T-helper 2 cell (primary cell): ENCODE measurements at regions not wholly inside any gene's neighbourhood (a gene's known extent, or its start where the extent isn't known, plus 50 kb on each side); places are given as distances from the start of the nearest gene placed in this dataset.
A peak's percentile ranks its signal among the peaks of the same experiment; 100 is the strongest.

Experiments used
- DNase-seq, 5 experiments: peaks; one replicate each; pipeline versions ENCODE4 v3.0.0 to v3.0.0-alpha.2; 2012 to 2022

GRCh38 chr2:2706306-2706705 is 375.2 kb upstream of the MYT1L start:
- DNase-seq, result no peak

GRCh38 chr2:2705871-2706270 is 374.8 kb upstream of the MYT1L start:
- no peak for DNase-seq

DNA sequence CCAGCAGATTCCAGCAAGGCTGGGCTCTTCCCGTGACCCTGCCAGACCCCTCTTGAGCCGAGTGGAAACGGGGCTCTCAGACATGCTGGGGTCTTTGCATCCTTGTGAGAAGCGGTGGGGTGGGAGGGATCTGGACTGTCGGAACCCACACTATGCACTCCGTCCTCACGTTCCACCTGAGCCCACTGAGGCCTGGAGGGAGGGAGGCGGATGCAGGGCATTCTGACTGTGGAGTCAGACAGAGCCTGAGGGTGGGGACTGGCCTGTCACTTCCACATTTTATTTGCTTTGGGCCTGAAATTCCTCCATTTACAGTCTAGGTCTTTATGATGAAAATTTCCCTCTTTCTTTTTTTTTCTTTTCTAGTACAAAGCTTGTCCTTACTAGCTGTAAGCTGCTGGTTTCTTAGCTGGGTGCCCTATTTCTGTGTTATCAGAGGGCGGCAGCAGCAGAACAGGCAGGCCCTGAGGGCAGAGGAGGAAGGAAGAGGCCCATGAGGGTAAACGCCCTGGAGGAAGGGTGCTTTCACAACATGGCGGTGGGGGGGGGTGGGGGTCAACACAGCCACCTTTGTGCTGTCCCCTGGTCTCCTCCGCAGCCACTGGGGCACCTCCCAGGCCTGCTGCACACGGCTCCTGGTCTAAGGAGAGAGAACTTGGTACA is 373.5 kb upstream of the MYT1L start:
- DNase-seq, result no peak

DNA sequence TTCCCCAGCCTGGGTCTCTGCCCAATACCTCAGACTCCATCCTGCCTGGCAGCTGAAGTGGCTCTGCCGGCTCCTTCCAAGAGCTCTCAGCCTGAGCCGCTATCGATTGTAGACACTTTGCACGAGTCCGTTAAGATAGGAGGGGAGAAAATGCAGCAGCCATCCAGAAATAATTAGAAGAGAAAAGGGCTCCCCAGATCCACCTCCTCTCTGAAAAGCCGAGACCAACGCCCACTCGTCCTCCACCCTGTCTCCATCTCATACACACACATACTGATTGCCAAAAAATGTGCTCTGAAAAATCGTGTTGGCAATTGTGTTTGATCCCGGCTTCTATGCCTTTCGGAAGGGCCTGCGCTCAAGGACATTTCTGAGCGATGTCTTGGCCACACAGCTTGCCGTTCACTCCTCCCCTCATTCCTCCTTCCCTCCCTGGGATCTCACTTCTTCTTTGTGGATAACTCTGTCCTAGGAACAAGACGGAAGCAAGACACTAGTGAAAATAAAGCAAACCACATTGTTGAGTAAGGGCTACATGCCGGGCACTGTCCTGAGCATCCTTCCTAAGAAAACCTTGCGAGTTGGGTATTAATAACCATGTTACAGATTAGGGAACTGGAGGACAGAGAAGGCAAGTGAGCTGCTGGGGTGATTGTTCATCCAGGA is 372.8 kb upstream of the MYT1L start:
- DNase-seq, result no peak

GRCh38 chr2:2703172-2703571 is 372.1 kb upstream of the MYT1L start:
- DNase-seq, result no peak

DNA sequence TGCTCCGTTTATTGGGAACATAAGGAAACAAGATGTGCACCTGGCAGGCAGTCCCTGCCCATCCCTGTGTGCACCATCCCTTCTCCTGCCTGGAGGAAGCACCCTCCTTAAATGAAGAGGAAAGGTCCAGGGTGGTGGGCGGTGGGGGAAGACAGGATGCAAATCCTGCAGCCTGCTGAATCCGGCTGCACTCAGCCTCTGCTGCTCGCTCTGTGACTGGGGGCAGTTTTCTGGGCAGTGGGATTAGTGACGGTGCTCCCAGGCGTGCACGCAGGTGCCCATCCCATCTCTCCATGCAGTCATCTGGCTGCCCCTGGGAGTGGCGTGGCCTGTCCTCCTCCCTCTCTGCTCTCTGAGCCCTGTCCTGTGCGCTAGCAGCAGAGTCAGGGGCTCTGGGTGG is 371.3 kb upstream of the MYT1L start:
- DNase-seq, result no peak

DNA sequence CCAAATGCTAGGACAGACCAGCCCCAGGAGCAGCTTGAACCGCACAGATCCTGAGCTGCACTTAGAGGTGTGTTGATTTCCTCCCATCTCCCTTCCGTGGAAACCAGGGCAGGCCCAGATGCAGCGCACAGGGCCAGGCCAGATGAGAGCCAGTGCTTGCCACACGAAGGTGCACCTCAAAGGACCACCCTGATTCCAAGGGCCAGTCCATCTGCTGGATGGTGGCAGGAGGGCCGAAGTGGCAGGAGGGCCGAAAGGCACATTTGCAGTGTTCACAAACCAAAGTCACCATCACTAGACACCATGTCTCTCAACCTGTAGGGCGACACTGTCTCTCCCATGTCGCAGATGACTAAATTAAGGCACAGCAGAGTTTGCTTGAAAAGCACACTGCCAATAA is 370.7 kb upstream of the MYT1L start:
- no peak for DNase-seq

GRCh38 chr2:2701176-2701781 is 370.2 kb upstream of the MYT1L start:
- no peak for DNase-seq

GRCh38 chr2:2699121-2699505 is 368.0 kb upstream of the MYT1L start:
- no peak for DNase-seq

GRCh38 chr2:2698182-2699120 is 367.4 kb upstream of the MYT1L start:
- peak in 1 of 5 experiments; percentile 11 for DNase-seq

- no peak for DNase-seq
These were observed 365.8 kb upstream of the MYT1L start for GRCh38 chr2:2696733-2697455.

- DNase-seq, result no peak
These were observed 365.2 kb upstream of the MYT1L start for GRCh38 chr2:2696325-2696724.

- DNase-seq, result no peak
These were observed 363.7 kb upstream of the MYT1L start for GRCh38 chr2:2694746-2695145.

DNA sequence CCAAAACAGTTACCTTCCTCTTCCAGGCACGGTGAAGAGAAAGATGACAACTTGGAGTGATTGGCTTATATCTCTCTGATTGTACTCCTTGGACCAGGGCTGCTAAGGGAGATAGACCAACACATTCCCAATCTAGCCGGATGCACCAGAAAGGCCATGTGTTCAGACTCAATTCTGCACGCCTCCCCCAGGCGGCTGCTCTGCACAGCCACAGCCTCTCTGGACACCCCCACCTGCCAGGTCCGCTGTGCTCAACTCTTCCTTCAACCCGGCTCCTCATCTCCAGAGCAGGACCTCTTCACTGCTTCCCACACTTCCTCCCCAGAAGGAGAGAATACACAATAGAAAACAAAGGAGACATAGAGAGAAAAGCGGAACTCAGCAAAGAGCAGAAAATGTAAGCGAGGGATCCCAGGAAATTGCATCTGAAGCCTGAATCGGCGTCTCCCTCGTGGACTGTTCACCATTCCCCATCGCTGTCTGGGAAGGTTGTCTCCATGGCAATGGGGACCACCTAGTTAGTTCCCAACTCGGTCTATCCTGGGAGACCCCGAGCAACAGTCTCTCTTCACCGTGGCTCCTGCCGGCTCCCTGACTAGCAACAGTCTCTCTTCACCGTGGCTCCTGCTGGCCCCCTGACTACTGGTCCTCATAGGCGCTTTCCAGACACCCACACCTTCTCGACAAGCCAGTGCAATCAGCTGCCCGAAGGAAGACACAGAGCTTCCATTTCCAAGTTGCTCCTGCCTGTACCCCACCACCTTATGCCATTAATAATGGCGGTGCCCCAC is 361.7 kb upstream of the MYT1L start:
- no peak for DNase-seq

DNA sequence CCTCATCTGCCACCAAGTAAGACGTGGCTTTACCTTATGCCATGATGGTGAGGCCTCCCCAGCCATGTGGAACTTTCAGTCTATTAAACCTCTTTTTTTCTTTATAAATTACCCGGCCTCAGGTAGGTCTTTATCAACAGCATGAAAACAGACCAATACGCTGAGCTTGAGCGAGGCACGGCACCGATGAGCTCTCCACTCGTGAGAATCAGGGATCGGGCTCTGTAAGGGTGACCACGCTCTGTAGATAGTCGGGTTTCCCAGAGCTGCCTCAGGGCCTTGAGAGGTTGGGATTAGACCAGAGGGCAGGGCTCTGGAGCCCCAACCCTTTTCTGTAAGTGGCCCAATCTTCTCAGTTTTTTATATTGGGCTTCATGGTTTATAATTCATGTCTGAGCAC is 360.3 kb upstream of the MYT1L start:
- no peak for DNase-seq

DNA sequence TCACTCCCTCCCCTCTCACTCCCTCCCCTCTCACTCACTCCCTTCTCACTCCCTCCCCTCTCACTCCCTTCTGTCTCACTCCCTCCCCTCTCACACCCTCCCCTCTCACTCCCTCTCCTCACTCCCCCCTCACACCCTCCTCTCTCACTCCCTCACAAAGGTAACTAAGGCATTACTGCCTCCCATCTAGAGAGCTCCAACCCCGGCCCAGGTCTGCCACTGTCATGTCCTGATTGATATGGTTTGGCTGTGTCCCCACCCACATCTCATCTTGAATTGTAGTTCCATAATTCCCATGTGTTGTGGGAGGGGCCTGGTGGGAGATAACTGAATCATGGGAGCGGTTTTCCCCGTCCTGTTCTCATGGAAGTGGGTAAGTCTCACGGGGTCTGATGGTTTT is 359.9 kb upstream of the MYT1L start:
- DNase-seq, result no peak

- DNase-seq, result no peak
These were observed 358.2 kb upstream of the MYT1L start for GRCh38 chr2:2689306-2689705.

- DNase-seq, result no peak
These were observed 357.2 kb upstream of the MYT1L start for GRCh38 chr2:2688254-2688653.

DNA sequence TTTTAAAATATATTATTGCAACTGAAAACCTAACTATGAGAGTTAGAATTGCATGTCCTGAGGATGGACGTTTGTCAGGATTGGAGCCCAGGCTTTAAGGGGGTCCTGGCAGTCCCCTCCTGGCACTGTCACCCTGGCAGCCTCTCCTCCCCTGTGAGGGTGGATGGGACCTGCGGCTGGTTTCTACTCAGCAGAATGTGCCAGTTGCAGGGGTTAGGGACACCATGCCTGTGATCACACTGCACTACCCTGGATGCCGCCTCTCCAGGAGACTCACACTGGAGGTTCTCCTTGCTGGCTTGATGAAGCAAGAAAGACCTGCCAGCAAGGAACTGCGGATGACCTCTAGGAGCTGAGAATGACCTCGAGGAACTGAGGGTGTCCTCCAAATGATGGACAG is 356.7 kb upstream of the MYT1L start:
- no peak for DNase-seq

- peak in 1 of 5 experiments; percentile 10 for DNase-seq
These were observed 355.1 kb upstream of the MYT1L start for GRCh38 chr2:2686222-2686621.

DNA sequence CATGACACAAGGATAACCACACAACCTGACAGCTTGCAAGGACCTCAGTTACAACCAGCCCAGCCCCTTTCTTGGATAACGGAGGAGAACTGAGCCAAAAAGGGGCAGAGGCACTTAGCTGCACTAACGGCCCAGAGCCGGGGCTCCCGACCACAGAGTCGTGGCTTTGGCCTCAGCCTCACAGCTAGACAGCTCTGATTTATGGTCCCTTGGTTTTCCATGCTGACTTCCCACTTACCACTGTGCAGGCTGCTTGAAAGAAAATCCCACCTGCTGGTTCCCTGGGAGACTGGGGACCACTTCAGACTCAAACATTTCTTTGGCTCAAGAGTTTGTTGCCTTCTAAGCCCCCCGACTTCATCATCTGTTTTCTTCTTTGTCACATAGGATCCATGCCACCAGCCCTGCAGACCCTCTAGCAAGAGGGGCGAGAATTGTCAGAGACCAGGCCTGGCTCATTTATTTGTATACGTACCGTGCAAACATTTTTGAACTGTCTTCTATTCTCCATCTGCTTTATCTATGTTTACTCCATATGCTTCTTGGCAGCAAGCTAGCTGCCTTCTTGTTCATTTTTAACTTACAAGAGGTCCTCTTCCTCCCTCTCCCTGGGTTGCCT is 352.6 kb upstream of the MYT1L start:
- no peak for DNase-seq
